ENCODE measurements at regions not wholly inside any gene's neighbourhood (a gene's known extent, or its start where the extent isn't known, plus 50 kb on each side); places are given as distances from the start of the nearest gene placed in this dataset.
"Not testable (repeated sequence)": the region's sequence is repeated elsewhere in the genome, so short reads cannot be mapped to it uniquely, and the experiment has no call there.

GRCh38 chr18:66994790-66995189 lies 390.9 kb upstream of the CDH19 start:
- DNase-seq = no peak

GRCh38 chr18:66993492-66993891 lies 389.6 kb upstream of the CDH19 start:
- no peak for DNase-seq

- DNase-seq = no peak
Observed at GRCh38 chr18:66990909-66991308, 387.0 kb upstream of the CDH19 start.

- no peak for DNase-seq
Observed at GRCh38 chr18:66979009-66979408, 375.1 kb upstream of the CDH19 start.

- no peak for DNase-seq
Observed at GRCh38 chr18:66972681-66973080, 368.8 kb upstream of the CDH19 start.

- DNase-seq = no peak
Observed at GRCh38 chr18:66971960-66972359, 368.1 kb upstream of the CDH19 start.

DNA sequence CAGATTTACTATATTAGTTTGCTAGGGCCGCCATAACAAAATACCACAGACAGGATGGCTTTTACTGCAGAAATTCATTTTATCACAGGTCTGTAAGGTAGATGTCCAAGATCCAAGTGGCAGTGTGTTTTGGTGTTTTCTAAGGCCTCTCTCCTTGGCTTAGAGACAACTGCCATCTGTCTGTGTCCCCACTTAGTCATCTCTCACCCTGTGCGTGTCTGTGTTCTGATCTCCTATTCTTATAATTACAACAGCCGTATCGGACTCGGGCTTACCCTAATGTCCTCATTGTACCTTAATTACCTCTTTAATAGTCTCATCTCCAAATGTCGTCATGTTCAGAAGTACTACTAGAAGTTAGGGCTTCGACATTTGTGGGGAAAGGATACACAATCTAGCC lies 362.3 kb upstream of the CDH19 start:
- DNase-seq = no peak

DNA sequence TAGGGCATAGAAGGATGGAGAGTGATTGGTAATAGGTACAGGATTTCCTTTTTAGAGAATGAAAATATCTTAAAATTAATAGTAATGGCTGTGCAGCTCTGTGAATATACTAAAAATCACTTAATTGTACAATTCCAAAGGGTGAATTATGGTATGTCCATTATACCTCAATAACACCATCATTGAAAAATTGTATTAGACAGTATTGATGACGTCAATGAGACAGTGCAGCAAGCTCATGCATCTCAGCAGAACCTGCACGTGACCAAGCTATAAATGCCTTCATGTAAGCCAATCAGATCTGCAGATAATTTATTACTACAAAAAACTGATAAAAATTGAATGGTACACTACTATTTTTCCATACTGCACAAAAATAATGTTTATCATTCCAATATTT lies 354.4 kb upstream of the CDH19 start:
- DNase-seq = no peak

DNA sequence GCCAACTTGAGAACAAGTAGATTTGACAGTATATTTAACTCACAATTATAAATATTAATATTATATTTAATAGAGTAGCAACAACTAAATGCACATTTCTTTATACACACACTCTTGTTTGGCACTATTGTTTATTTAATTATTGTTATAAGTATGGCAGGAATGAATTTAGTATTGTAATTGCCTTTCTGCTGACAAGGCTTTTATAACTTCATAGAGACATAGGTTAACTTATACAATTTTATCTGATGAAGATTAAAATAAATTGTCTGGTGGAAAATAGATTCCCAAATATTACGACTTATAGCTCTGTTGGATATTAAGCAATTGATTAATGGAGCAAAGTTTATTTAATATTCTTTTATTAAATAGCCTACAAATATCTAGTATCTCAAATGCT lies 347.9 kb upstream of the CDH19 start:
- no peak for DNase-seq

GRCh38 chr18:66949419-66949818 lies 345.5 kb upstream of the CDH19 start:
- DNase-seq = no peak

- DNase-seq = no peak
Observed at GRCh38 chr18:66937546-66937945, 333.7 kb upstream of the CDH19 start.

DNA sequence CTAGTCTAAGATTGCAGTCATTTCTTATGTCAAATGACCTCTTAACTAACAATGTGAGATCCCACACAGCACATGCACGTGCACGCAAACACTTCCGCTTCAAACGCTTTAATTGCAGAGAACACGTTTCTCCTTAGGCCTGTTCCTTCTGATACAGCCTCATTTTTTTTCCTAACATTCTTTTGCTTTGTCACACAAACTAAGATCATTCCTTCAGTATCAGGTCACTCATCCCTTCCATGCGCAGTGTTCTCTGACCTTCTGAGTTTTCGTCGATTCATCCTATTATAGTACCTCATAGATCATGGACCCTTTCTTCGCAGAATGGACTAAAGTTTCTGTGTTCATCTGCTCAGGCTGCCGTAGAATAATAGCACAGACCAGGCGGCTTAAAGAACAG lies 327.1 kb upstream of the CDH19 start:
- DNase-seq = no peak

GRCh38 chr18:66916834-66917233 lies 312.9 kb upstream of the CDH19 start:
- DNase-seq = no peak

GRCh38 chr18:66900837-66901236 lies 296.9 kb upstream of the CDH19 start:
- no peak for DNase-seq

GRCh38 chr18:66895631-66896030 lies 291.7 kb upstream of the CDH19 start:
- DNase-seq = no peak

GRCh38 chr18:66894851-66895250 lies 291.0 kb upstream of the CDH19 start:
- DNase-seq = no peak

DNA sequence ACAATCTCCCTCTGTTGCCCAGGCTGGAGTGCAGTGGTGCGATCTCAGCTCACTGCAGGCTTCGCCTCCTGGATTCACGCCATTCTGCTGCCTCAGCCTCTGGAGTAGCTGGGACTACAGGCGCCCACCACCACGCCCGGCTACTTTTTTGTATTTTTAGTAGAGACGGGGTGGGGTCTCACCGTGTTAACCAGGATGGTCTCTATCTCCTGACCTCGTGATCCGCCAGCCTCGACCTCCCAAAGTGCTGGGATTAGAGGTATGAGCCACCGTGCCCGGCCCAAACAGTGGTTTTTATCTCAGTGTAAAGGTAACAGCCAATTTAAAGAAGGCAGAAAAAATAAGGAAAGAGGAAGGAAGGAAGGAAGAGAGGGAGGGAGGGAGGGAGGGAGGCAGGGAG lies 288.5 kb upstream of the CDH19 start:
- DNase-seq = not testable (repeated sequence)

- DNase-seq = no peak
Observed at GRCh38 chr18:66874812-66875474, 271.1 kb upstream of the CDH19 start.

DNA sequence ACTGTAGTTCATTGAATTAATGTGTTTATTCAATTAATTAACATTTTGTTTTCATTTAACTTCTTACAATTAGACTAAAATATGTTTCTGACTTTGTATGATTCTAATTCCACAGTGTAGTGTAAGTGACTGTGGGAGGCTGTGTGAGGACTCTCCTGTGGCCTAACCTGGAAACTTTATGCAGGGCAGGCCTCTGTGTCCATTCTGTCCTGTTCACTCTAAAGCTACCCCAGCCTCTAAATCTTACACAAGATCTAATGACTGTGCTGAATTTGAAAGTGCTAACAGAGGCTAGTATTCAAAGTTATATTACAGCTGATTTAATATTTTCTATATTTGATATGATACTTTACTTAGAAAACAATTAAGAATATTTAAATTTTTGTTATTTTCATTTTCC lies 270.5 kb upstream of the CDH19 start:
- DNase-seq = no peak

DNA sequence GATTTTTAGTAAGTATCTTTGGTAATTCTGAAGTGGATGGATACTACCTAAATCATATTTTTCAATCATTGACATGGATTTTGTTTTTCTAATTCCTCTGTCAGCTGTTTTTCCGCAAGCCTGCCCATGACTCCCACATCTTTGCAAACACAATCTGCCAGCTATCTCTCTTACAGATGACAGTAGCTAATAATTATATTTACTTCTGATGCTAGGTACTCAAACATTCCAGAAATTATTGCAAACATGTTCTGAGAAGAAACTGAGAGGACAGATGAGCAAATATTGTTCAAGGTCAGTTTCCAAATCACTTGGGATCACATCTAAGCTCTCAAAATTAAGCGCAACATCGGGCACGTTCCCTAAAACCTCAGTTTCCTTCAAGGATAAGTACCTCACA lies 270.0 kb upstream of the CDH19 start:
- no peak for DNase-seq

DNA sequence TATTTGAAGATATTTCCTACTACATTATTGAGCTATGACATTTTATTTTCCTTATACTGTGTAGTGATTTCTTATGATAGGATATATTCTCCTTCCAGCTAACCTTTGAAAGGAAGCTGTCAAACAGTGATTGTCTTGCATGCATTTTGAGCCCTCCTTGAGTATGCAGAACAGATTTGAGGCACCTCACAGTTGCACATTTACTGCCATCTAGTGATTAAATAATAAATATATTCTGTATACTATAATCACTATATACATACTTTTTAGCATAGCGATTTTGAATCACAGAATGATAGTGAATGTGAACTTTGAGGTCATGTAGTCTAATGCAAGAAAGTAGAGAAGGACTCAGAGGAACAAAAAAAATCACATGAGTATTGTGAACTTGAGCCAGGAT lies 268.4 kb upstream of the CDH19 start:
- DNase-seq = no peak

GRCh38 chr18:66867653-66868052 lies 263.8 kb upstream of the CDH19 start:
- DNase-seq = no peak

DNA sequence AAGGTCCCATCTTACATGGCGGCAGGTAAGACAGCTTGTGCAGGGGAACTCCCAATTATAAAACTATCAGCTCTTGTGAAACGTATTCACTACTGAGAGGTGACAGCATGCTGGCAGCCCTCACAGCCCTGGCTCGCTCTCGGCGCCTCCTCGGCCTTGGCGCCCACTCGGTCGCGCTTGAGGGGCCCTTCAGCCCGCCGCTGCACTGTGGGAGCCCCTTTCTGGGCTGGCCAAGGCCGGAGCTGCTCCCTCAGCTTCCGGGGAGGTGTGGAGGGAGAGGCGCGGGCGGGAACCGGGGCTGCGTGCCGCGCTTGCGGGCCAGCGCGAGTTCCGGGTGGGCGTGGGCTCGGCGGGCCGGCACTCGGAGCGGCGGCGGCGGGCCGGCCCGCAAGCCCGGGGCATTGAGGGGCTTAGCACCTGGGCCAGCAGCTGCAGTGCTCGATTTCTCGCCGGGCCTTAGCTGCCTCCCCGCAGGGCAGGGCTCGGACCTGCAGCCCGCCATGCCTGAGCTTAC lies 262.6 kb upstream of the CDH19 start:
- DNase-seq = not testable (repeated sequence)

GRCh38 chr18:66838340-66838987 lies 234.6 kb upstream of the CDH19 start:
- no peak for DNase-seq

- no peak for DNase-seq
Observed at GRCh38 chr18:66833646-66834045, 229.8 kb upstream of the CDH19 start.
